HG02970 (cell line): ENCODE measurements at regions not wholly inside any gene's neighbourhood (a gene's known extent, or its start where the extent isn't known, plus 50 kb on each side); places are given as distances from the start of the nearest gene placed in this dataset.

ENCODE experiments used
- ATAC-seq: cut with Tn5 transposase; IDR thresholded peaks from one replicate; pipeline ENCODE4 v1.9.1; 2021; ENCODE audit warnings: mild to moderate bottlenecking, moderate library complexity, moderate number of reproducible peaks; ENCODE audit not compliant: unreplicated experiment, low FRiP score

- no peak for ATAC-seq
These were observed 314.7 kb upstream of the ATP2B1 start for GRCh38 chr12:90023207-90023900.

GRCh38 chr12:90021795-90022440 lies 313.3 kb upstream of the ATP2B1 start:
- ATAC-seq, result no peak

DNA sequence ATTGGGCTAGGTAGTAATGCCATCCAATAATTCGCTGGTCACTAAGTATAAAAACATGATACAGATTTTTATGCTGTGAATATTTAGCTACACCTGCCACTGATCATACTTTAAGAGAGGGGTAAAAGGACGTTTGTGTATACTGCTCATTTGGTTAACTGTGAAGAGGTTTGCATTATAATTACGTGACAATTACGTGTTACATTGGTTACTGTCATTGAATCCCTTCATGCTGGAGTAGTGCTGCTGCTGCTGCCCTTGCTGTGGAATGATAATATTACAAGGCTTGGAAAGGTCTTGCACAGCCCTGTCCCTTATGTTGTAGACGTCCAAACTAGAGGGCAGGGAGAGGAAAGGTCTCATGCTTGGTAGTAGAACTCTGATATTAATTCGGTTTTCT lies 312.2 kb upstream of the ATP2B1 start:
- ATAC-seq, result no peak

- ATAC-seq, result no peak
These were observed 311.8 kb upstream of the ATP2B1 start for GRCh38 chr12:90020436-90020835.

DNA sequence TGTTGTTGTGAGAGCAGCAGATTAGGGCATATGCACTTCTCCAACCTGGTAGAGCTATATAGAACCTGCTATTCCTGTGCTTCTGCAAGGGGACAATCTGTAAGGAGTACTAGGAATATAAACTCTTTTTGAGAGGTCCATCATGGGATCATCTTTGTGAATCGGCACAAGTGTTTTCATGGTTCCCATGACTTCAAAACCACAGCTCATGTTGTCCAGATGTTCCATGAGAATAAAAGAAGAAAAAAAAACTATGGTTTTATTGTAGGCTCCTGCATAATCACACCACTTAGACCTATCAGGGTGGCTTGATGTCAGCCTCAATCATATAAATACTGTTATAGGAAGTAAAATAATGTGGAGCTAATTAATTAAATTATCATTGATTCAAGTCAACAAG lies 311.4 kb upstream of the ATP2B1 start:
- ATAC-seq, result no peak

DNA sequence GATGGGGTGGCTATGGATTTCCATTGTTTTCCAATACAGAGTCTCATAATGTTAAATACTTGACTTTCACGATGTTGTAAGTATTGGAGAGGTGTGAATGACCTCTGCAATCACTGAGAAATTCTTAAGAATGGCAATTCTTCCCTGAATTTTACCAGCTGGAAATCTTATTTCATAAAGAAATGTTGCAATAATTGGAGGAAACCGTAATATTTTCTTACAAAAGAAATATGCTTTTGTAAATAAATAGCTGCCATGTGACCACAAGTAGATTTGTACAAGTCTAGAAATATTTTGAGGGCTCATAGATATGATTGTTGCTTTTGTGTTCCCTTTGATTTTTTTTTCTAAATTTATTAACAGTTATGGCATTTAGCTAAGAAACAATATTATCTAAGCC lies 308.7 kb upstream of the ATP2B1 start:
- ATAC-seq, result no peak

DNA sequence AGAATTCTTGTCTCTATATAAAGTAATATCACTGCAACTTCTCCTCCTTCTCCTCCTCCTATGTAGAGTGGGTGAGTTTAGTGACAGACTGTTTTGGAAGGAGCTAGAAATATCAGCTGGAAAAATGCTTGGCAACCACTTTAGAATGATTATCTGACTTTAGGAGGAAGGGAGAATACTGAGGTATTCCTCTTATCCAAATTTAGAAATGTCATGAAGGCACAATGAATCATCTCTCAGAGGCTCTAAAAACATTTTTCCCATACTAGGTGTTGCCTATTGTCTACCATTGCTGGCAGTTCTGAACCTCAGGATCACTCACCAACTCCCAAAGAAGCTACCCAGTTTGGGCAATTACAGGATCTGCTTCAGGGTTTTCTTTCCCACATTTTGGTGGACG lies 306.6 kb upstream of the ATP2B1 start:
- ATAC-seq, result no peak

GRCh38 chr12:90013409-90013808 lies 304.8 kb upstream of the ATP2B1 start:
- ATAC-seq, result no peak

GRCh38 chr12:90010089-90010488 lies 301.5 kb upstream of the ATP2B1 start:
- no peak for ATAC-seq

- no peak for ATAC-seq
These were observed 299.6 kb upstream of the ATP2B1 start for GRCh38 chr12:90008277-90008676.

GRCh38 chr12:90004319-90005074 lies 295.9 kb upstream of the ATP2B1 start:
- no peak for ATAC-seq

GRCh38 chr12:90003688-90004087 lies 295.1 kb upstream of the ATP2B1 start:
- no peak for ATAC-seq

- no peak for ATAC-seq
These were observed 292.1 kb upstream of the ATP2B1 start for GRCh38 chr12:90000721-90001120.

GRCh38 chr12:89999699-90000505 lies 291.3 kb upstream of the ATP2B1 start:
- ATAC-seq, result no peak

GRCh38 chr12:89995870-89996269 lies 287.2 kb upstream of the ATP2B1 start:
- no peak for ATAC-seq

GRCh38 chr12:89994911-89995310 lies 286.3 kb upstream of the ATP2B1 start:
- no peak for ATAC-seq

DNA sequence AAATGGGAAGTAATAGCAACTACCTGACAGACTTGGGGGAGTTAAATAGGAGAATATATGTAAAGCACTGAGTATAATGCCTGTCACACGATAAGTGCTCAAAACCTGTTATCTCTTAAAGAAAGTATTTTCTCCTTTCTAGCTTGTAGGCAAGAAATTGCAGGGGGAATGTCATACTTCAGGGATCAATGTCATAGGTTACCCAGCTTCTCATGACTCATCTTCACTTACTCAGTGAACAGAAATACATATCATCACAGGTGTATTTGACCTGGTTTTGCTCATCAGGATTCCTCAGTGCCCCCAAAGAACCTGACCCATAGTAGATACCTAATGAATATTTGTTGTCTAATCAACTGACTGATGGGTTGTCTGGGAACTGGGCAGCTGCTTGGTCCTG lies 285.0 kb upstream of the ATP2B1 start:
- no peak for ATAC-seq

- no peak for ATAC-seq
These were observed 284.2 kb upstream of the ATP2B1 start for GRCh38 chr12:89992668-89993451.

- no peak for ATAC-seq
These were observed 283.4 kb upstream of the ATP2B1 start for GRCh38 chr12:89991807-89992590.
